NCI-H146 treated with DMSO at 0.1 percent for 48 hours (cell line): ENCODE measurements at regions not wholly inside any gene's neighbourhood (a gene's known extent, or its start where the extent isn't known, plus 50 kb on each side); places are given as distances from the start of the nearest gene placed in this dataset.

Experiments
- DNase-seq: peaks from one replicate; lab custom pipeline; 2025; ENCODE audit not compliant: unreplicated experiment; lab: John Stamatoyannopoulos, UW

DNA sequence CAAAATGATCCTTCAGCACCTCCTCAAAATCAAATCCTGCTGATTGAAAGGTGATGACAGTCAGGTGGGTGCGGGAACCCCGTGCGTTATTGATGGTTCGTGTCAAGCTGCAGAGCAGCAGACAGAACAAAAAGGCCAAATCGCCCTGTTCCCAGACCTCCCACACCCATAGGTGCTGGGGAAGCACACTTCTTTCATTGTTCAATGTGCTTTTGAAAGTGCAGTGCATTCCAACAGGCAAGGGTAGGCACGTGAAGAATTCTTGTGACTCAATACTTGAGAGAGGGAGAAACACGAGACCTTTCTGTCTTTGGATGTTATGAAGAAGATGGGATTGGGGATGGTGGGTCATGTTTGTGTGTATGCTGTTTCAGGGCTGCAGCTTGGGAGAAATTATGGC is 514.0 kb downstream of the MCTP2 start:
- DNase-seq: no peak

- DNase-seq: no peak
Observed at GRCh38 chr15:94747510-94747909, 516.1 kb downstream of the MCTP2 start.

DNA sequence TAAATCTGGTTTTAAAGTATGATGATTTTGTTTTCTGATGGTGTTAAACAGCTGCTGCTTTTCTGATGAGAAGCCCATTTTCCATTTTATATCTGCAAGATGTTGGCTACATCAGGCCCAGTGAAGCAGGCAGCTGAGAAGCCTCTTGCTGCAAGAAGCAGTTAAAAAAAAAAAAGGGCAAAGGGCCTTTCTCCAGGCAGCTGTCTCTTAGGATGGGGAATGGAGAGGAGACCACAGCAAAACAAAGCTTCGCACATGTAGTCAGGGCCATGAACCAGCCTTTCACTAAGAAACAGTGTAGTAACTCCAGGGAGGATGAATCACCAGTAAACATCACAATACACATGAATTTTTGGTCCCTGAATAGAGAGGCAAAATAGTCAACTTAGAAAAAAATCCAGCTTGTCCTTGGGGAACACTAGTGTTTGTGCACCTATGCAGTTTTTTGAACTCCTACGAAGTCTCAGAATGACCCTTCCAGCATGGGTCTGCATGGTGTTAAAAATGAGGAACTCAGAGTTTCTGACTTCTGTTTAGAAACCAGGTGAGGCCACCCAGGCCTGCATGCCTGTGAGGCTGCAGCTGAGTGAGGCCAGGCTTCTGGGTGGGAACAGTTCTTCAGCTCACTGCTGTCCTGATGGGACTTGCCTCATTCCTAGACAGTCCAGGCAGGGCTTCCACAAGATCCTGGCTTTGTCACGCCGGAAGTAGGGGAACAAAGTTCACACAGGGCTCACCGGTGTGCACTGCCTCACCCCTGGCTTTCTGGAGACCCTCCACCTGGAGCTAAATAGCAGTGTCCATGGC is 518.7 kb downstream of the MCTP2 start:
- no peak for DNase-seq

- no peak for DNase-seq
Observed at GRCh38 chr15:94760348-94760747, 529.0 kb downstream of the MCTP2 start.

DNA sequence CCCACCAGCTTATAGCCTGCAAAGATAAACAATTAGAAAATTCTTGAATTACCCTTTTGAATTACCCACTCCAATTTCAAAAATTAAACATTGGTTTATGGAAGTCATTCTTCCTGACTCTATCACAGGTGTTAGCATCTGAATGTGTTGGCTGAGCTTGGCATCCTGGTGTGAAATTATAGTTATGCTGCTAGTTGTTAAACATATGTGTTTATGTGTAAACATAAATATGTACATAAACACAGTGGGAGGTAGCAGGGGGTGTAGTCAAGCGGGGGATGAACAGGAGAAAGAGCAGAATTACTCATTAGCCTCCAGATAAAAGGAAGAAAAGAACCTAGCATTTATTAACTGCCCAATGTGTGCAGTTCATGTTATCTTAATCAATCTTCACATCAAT is 530.2 kb downstream of the MCTP2 start:
- no peak for DNase-seq

- no peak for DNase-seq
Observed at GRCh38 chr15:94769089-94769488, 537.7 kb downstream of the MCTP2 start.

DNA sequence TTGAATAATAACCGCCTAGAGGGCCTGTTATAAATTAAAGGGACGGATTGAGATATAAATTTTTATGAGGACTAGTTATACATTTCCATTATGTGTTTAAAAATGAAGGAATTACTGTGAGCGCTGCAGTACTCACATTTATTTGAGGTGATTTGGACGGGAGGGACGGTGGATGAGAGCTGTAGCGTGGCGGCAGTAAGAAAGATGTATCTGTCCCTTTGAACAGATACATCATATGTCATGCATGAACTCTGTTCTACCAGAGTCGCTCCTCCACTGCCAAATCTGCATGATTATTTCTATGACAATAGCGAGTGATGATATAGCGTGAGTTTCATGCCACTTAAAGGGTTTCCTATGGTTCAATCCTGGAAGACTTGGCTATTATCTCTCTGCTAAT is 538.8 kb downstream of the MCTP2 start:
- no peak for DNase-seq

- no peak for DNase-seq
Observed at GRCh38 chr15:94777037-94777436, 545.7 kb downstream of the MCTP2 start.

GRCh38 chr15:94778840-94779239 is 547.5 kb downstream of the MCTP2 start:
- DNase-seq: no peak

DNA sequence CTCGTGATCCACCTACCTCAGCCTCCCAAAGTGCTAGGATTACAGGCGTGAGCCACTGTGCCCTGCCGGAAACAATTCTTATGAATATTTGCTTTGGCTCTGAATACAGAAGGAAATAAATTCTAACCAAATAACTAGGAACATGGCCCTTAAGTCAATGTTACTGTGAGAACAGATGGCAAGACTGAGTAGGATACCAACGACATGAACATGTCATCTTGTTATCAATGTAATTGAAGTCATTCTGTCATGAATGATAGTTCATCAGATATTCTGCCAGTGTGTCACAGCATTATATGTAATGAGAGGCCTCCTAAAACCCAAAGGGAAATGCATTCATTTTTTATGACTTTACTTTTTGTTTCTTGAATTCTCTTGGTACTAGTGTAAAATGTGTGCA is 548.8 kb downstream of the MCTP2 start:
- DNase-seq: no peak

- DNase-seq: no peak
Observed at GRCh38 chr15:94785091-94785490, 553.7 kb downstream of the MCTP2 start.

- DNase-seq: no peak
Observed at GRCh38 chr15:94791008-94791407, 559.6 kb downstream of the MCTP2 start.

DNA sequence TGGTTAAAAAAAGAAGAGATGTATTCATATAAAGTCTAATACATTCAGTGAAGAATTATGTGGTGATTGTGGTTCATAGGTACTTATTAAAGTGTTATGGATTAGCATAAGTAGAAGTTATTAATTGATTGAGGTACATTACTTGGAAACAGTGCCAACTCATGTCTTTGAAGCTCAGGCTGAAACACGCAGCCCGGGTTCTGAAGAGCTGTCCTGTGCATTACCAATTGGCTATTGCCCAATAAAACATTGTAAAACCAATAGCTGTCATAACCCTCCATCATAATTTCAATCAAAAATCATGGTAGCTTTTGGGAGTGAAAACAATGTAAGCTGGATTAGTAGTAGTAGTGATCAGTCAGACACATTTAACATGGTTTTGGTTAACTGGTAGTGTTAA is 560.1 kb downstream of the MCTP2 start:
- no peak for DNase-seq

DNA sequence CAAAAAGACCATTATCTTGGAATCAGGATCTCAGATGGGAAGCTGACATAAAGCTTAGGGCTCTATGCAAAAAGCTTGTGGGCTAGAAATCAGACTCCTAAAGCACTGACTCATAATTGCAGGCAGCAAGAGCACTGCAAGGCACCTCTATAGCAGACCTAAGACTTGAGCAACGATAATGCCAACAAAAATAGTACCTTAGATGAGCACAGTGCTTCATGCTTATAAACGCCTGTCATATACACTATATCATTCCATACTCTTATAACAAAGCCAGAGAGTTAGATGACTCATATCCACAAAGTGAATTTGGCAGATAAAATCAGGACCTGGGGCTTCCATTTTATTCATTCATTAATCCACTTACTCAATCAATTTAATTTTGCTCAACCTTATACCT is 560.8 kb downstream of the MCTP2 start:
- DNase-seq: no peak

- DNase-seq: no peak
Observed at GRCh38 chr15:94793207-94793606, 561.8 kb downstream of the MCTP2 start.

DNA sequence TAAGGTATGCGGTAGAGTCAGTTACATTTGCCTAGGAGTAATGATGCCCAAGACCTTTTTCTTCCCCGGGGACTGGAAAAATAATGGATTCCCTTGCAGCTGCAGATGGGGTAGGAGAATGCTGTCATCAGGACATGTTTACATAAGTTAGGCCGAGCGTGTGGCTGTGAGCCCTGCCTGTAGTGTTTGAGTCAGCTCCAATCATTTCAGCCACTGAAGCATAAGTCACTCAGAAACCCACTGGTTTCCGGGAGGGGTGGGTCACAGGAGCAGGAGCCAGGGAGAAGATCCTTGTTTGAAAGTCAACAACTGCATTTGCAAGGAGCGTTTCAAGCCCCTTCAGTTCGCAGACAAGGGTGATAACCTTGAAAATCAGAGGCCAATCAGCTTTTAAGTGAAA is 562.3 kb downstream of the MCTP2 start:
- DNase-seq: no peak

DNA sequence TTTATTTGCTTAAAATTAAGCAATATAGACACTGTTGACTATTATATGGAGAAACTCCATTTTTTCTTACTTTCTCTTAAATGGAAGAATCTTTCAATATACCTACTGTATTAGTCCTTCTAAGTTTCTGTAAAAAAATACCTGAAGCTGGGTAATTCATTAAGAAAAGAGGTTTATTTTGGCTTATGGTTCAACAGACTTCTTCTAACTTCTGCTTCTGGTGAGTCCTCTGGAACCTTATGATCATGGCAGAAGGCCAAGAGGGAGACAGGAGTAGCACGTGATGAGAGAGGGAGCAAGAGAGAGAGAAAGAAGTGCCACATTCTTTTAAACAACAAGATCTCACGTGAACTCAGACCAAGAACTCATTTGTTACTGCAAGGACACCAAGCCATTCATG is 573.3 kb downstream of the MCTP2 start:
- DNase-seq: no peak

- DNase-seq: no peak
Observed at GRCh38 chr15:94815110-94815731, 583.9 kb downstream of the MCTP2 start.

DNA sequence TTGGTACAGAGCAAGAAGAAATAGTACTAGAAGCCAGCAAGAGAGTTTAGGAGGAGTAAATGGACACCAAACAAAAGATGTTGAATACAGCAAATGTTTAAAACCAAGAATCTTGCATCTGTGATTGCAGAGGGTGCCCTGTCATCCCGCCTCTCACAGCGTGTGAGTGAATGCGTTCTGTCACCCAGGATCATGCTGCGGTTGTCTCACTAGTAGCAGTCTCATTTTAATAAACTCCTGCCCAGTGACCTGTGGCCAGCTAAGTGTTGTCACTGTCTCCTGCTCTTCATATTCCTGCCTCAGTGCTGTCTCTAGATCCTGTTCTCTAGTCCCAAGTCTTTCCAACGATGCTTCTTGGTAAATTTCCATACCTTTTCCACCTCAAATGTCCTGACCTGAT is 584.6 kb downstream of the MCTP2 start:
- DNase-seq: no peak

- DNase-seq: no peak
Observed at GRCh38 chr15:94829887-94830884, 598.8 kb downstream of the MCTP2 start.

- DNase-seq: no peak
Observed at GRCh38 chr15:94834000-94834399, 602.6 kb downstream of the MCTP2 start.

GRCh38 chr15:94834494-94834893 is 603.1 kb downstream of the MCTP2 start:
- DNase-seq: no peak
